Femur (tissue), 1 donor: ENCODE measurements at regions not wholly inside any gene's neighbourhood (a gene's known extent, or its start where the extent isn't known, plus 50 kb on each side); places are given as distances from the start of the nearest gene placed in this dataset.

Experiments
- DNase-seq: peaks from one replicate; pipeline ENCODE4 v3.0.0-alpha.2; 2017

GRCh38 chr20:12596863-12597262 is 411.9 kb upstream of the SPTLC3 start:
- DNase-seq = no peak

- no peak for DNase-seq
Observed at GRCh38 chr20:12597551-12597950, 411.2 kb upstream of the SPTLC3 start.

- no peak for DNase-seq
Observed at GRCh38 chr20:12598894-12599293, 409.9 kb upstream of the SPTLC3 start.

GRCh38 chr20:12599494-12599893 is 409.3 kb upstream of the SPTLC3 start:
- no peak for DNase-seq

- no peak for DNase-seq
Observed at GRCh38 chr20:12605751-12606150, 403.0 kb upstream of the SPTLC3 start.

GRCh38 chr20:12610871-12611270 is 397.9 kb upstream of the SPTLC3 start:
- no peak for DNase-seq

- DNase-seq = no peak
Observed at GRCh38 chr20:12614764-12615163, 394.0 kb upstream of the SPTLC3 start.

GRCh38 chr20:12617076-12617475 is 391.7 kb upstream of the SPTLC3 start:
- no peak for DNase-seq

- no peak for DNase-seq
Observed at GRCh38 chr20:12623870-12624269, 384.9 kb upstream of the SPTLC3 start.

- DNase-seq = no peak
Observed at GRCh38 chr20:12627485-12627884, 381.3 kb upstream of the SPTLC3 start.

- no peak for DNase-seq
Observed at GRCh38 chr20:12638633-12639312, 370.0 kb upstream of the SPTLC3 start.

GRCh38 chr20:12640251-12640650 is 368.5 kb upstream of the SPTLC3 start:
- DNase-seq = no peak

- DNase-seq = no peak
Observed at GRCh38 chr20:12641619-12642018, 367.2 kb upstream of the SPTLC3 start.

GRCh38 chr20:12644461-12644860 is 364.3 kb upstream of the SPTLC3 start:
- DNase-seq = no peak

- DNase-seq = no peak
Observed at GRCh38 chr20:12649234-12649633, 359.5 kb upstream of the SPTLC3 start.

- no peak for DNase-seq
Observed at GRCh38 chr20:12653642-12654041, 355.1 kb upstream of the SPTLC3 start.

GRCh38 chr20:12659942-12660341 is 348.8 kb upstream of the SPTLC3 start:
- no peak for DNase-seq

- peak; percentile 26 for DNase-seq
Observed at GRCh38 chr20:12660918-12661317, 347.9 kb upstream of the SPTLC3 start.

- no peak for DNase-seq
Observed at GRCh38 chr20:12670301-12670700, 338.5 kb upstream of the SPTLC3 start.

GRCh38 chr20:12673352-12673751 is 335.4 kb upstream of the SPTLC3 start:
- no peak for DNase-seq

GRCh38 chr20:12677925-12678324 is 330.8 kb upstream of the SPTLC3 start:
- DNase-seq = no peak

- DNase-seq = no peak
Observed at GRCh38 chr20:12679447-12679846, 329.3 kb upstream of the SPTLC3 start.

- no peak for DNase-seq
Observed at GRCh38 chr20:12682613-12683012, 326.2 kb upstream of the SPTLC3 start.

- no peak for DNase-seq
Observed at GRCh38 chr20:12687476-12687875, 321.3 kb upstream of the SPTLC3 start.

- no peak for DNase-seq
Observed at GRCh38 chr20:12695937-12696336, 312.8 kb upstream of the SPTLC3 start.
